ENCODE measurements at regions not wholly inside any gene's neighbourhood (a gene's known extent, or its start where the extent isn't known, plus 50 kb on each side); places are given as distances from the start of the nearest gene placed in this dataset.
A peak's percentile ranks its signal among the peaks of the same experiment; 100 is the strongest.
"Not testable (repeated sequence)": the region's sequence is repeated elsewhere in the genome, so short reads cannot be mapped to it uniquely, and the experiment has no call there.

- no peak for DNase-seq (ENCODE audit: low spot score)
- Histone ChIP-seq H3K27ac (no peak overlapping the region), H3K4me3 (no peak overlapping the region)
- TF ChIP-seq, protein P1, sequence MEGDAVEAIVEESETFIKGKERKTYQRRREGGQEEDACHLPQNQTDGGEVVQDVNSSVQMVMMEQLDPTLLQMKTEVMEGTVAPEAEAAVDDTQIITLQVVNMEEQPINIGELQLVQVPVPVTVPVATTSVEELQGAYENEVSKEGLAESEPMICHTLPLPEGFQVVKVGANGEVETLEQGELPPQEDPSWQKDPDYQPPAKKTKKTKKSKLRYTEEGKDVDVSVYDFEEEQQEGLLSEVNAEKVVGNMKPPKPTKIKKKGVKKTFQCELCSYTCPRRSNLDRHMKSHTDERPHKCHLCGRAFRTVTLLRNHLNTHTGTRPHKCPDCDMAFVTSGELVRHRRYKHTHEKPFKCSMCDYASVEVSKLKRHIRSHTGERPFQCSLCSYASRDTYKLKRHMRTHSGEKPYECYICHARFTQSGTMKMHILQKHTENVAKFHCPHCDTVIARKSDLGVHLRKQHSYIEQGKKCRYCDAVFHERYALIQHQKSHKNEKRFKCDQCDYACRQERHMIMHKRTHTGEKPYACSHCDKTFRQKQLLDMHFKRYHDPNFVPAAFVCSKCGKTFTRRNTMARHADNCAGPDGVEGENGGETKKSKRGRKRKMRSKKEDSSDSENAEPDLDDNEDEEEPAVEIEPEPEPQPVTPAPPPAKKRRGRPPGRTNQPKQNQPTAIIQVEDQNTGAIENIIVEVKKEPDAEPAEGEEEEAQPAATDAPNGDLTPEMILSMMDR (IDR thresholded peaks at IDR 0.05) = no peak
These were observed 232.5 kb downstream of the PARP8 start for GRCh38 chr5:50898966-50899365.

- H3K4me3 ChIP-seq = no peak overlapping the region
- H3K27ac ChIP-seq = no peak overlapping the region
- TF ChIP-seq, protein P1 (IDR thresholded peaks at IDR 0.05) = no peak
- no peak for DNase-seq (ENCODE audit: low spot score)
These were observed 234.6 kb downstream of the PARP8 start for GRCh38 chr5:50900952-50901510.

GRCh38 chr5:50903651-50904050, 237.2 kb downstream of the PARP8 start:
- no peak overlapping the region for H3K27ac ChIP-seq

GRCh38 chr5:50905996-50906570, 239.6 kb downstream of the PARP8 start:
- DNase-seq (ENCODE audit: low spot score) = no peak
- H3K4me3 ChIP-seq = no peak overlapping the region
- H3K27ac ChIP-seq = no peak overlapping the region
- TF ChIP-seq, protein P1 (IDR thresholded peaks at IDR 0.05) = no peak

More at GRCh38 chr5:50903651-50904050, 237.2 kb downstream of the PARP8 start:
- H3K4me3 ChIP-seq = no peak overlapping the region
- no peak for DNase-seq (ENCODE audit: low spot score)
- TF ChIP-seq, protein P1 (IDR thresholded peaks at IDR 0.05) = no peak

DNA sequence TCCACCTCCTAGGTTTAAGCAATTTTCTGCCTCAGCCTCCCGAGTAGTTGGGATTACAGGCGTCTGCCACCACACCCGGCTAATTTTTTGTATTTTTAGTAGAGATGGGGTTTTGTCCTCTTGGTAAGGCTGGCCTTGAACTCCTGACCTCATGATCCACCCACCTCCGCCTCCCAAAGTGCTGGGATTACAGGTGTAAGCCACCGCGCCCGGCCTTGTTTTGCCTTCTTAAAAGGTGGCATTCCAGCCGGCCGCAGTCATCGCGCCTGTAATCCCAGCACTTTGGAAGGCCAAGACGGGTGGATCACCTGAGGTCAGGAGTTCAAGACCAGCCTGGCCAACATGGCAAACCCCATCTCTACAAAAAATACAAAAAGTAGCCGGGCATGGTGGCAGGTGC, 253.7 kb downstream of the PARP8 start:
- H3K27ac ChIP-seq; H3K4me3 ChIP-seq; DNase-seq (ENCODE audit: low spot score): not testable (repeated sequence)

DNA sequence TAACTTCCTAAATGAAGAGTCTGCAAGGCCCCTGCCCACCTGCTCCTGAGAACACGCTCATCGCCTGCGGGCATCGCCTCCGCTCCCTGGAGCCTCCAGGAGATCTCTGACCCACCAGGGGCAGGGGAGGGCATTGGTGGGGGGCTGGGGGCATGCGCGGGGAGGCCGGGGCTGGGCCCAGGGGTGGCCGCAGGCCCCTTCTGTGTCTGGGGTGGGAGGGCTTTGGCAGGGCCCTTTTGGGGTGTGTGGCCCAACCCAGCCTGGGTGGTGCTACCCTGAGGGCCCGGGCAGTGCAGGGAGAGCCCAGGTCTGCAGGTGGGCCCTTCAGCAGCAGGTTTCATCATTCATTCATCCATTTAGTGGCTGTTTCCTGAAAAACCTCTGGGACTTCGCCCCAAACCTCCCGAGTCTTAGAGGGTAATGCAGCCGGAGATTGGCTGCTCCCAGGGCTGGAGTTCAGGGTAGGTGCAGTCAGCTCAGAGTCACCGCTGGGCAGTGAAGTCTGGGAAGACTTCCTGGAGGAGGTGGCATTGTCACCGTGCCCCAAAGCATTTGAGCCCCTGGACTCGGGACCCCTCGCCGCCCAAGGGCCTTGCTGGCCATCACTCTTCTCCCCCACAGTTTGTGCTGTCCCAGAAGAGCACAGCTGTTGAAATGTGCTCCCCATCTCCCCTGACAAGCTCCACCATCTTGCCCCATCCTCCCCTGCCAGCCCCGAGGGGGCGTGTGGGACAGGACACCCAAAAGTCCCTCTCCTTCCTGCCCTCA, 255.1 kb downstream of the PARP8 start:
- Histone ChIP-seq H3K4me3 (no peak overlapping the region), H3K27ac (no peak overlapping the region)
- TF ChIP-seq, protein P1 (IDR thresholded peaks at IDR 0.05) = no peak
- DNase-seq (ENCODE audit: low spot score) = no peak

- peak overlapping the region; percentile 34 for H3K4me3 ChIP-seq
- not testable (repeated sequence) for DNase-seq (ENCODE audit: low spot score); H3K27ac ChIP-seq
These were observed 255.9 kb downstream of the PARP8 start for GRCh38 chr5:50922134-50922941.
